Endothelial cell (in vitro differentiated cells): ENCODE measurements at regions not wholly inside any gene's neighbourhood (a gene's known extent, or its start where the extent isn't known, plus 50 kb on each side); places are given as distances from the start of the nearest gene placed in this dataset.

ENCODE experiments used
- DNase-seq: peaks from one replicate; pipeline ENCODE4 v3.0.0; 2021; ENCODE audit warnings: low spot score
- H3K27ac Mint-ChIP-seq: one replicate; pipeline ENCODE4 v1.8.0; 2021; ENCODE audit warnings: mixed read lengths, inconsistent platforms; ENCODE audit not compliant: unreplicated experiment
- H3K27me3 Mint-ChIP-seq: one replicate; pipeline ENCODE4 v1.8.0; 2021; ENCODE audit warnings: mild to moderate bottlenecking, moderate library complexity, mixed read lengths, inconsistent platforms; ENCODE audit not compliant: unreplicated experiment
- H3K36me3 Mint-ChIP-seq: one replicate; pipeline ENCODE4 v1.8.0; 2021; ENCODE audit warnings: mild to moderate bottlenecking, low read depth, mixed read lengths, inconsistent platforms; ENCODE audit not compliant: unreplicated experiment
- H3K4me1 Mint-ChIP-seq: one replicate; pipeline ENCODE4 v1.8.0; 2021; ENCODE audit warnings: mild to moderate bottlenecking, mixed read lengths, inconsistent platforms; ENCODE audit not compliant: unreplicated experiment
- H3K4me3 Mint-ChIP-seq: one replicate; pipeline ENCODE4 v1.8.0; 2021; ENCODE audit warnings: mild to moderate bottlenecking, mixed read lengths, inconsistent platforms; ENCODE audit not compliant: unreplicated experiment
- H3K9me3 Mint-ChIP-seq: one replicate; pipeline ENCODE4 v1.8.0; 2021; ENCODE audit warnings: mixed read lengths, inconsistent platforms; ENCODE audit not compliant: unreplicated experiment
- CTCF ChIP-seq: fragments of 200-600 bp; sonication (generic); IDR thresholded peaks from one replicate; pipeline ENCODE4 v1.5.0; 2021; ENCODE audit warnings: antibody characterized with exemption; ENCODE audit not compliant: unreplicated experiment

GRCh38 chr12:98372340-98373024 lies 142.9 kb upstream of the TMPO start:
- Mint-ChIP-seq H3K27me3 (no peaks in the 10 kb centered on the region), H3K27ac (no peak overlapping the region)
- DNase-seq, result no peak

DNA sequence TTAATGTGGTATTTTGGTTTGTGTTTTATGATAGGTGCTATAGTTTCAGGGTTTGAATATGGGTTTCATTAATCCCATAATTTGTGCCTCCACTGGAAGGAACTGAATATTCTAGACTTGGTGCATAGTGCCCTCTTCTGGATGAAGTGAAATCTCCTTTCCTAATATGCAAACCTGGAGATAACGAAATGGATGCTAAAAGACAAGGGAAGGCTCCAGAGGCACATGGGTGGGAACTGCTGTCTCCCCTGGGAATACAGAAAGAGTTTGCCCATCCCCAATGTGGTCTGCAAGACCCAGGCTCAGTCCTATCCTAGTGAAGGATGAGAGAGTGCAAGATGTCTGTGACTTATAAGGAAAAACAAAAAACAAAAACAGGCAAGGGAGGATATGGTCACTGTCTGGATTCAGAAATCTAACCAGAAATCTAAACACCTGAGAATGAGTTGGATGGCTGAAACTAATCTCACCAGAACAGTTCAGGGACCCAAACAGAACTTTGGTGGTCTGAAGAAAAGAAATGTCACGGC lies 142.3 kb upstream of the TMPO start:
- no peaks in the 10 kb centered on the region for H3K9me3 Mint-ChIP-seq
- H3K4me1 Mint-ChIP-seq, result peaks cover 22% of the 10 kb centered on the region
- no peak overlapping the region for H3K27ac Mint-ChIP-seq
- peak; percentile 41 for DNase-seq
- H3K4me3 Mint-ChIP-seq, result no peak overlapping the region
- H3K36me3 Mint-ChIP-seq, result no peaks in the 10 kb centered on the region
- peak; percentile 50 for TF ChIP-seq CTCF
- H3K27me3 Mint-ChIP-seq, result no peaks in the 10 kb centered on the region

More at GRCh38 chr12:98372340-98373024, 142.9 kb upstream of the TMPO start:
- no peaks in the 10 kb centered on the region for H3K36me3 Mint-ChIP-seq
- peaks cover 22% of the 10 kb centered on the region for H3K4me1 Mint-ChIP-seq
- H3K9me3 Mint-ChIP-seq, result no peaks in the 10 kb centered on the region
- no peak overlapping the region for H3K4me3 Mint-ChIP-seq
- TF ChIP-seq CTCF, result no peak

DNA sequence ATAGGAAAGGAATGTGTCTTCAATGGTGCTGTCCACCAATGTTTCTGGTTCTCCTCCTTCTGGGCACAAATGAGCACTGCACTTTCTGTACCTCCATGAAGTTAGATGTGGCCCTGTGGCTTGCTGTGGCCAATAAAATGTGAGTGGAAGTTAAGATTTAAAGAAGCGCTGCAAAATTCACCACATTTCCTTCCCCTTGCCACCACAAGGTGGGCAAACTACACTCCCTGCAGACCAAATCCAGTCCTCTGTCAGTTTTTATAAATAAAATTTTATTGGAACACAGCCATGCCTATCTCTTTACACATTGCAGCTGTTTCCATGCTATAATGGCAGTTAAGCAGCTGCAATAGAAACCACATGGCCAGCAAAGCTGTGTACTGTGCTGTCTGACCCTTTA lies 141.4 kb upstream of the TMPO start:
- H3K4me1 Mint-ChIP-seq, result peaks cover 22% of the 10 kb centered on the region
- H3K36me3 Mint-ChIP-seq, result no peaks in the 10 kb centered on the region
- H3K4me3 Mint-ChIP-seq, result no peak overlapping the region
- H3K9me3 Mint-ChIP-seq, result no peaks in the 10 kb centered on the region
- no peak overlapping the region for H3K27ac Mint-ChIP-seq
- no peak for TF ChIP-seq CTCF
- DNase-seq, result no peak
- H3K27me3 Mint-ChIP-seq, result no peaks in the 10 kb centered on the region

GRCh38 chr12:98379106-98379505 lies 136.3 kb upstream of the TMPO start:
- no peak overlapping the region for H3K27ac Mint-ChIP-seq
- H3K4me1 Mint-ChIP-seq, result peaks cover 13% of the 10 kb centered on the region
- TF ChIP-seq CTCF, result no peak
- H3K27me3 Mint-ChIP-seq, result no peaks in the 10 kb centered on the region
- no peak overlapping the region for H3K4me3 Mint-ChIP-seq
- H3K36me3 Mint-ChIP-seq, result no peaks in the 10 kb centered on the region
- no peak for DNase-seq
- no peaks in the 10 kb centered on the region for H3K9me3 Mint-ChIP-seq

- H3K9me3 Mint-ChIP-seq, result no peaks in the 10 kb centered on the region
- peaks cover 3% of the 10 kb centered on the region for H3K27me3 Mint-ChIP-seq
- TF ChIP-seq CTCF, result no peak
- DNase-seq, result no peak
- H3K4me1 Mint-ChIP-seq, result peaks cover 5% of the 10 kb centered on the region
- H3K4me3 Mint-ChIP-seq, result no peak overlapping the region
- no peak overlapping the region for H3K27ac Mint-ChIP-seq
- no peaks in the 10 kb centered on the region for H3K36me3 Mint-ChIP-seq
These were observed 129.7 kb upstream of the TMPO start for GRCh38 chr12:98385641-98386040.
